GM23338 (cell line): ENCODE measurements at regions not wholly inside any gene's neighbourhood (a gene's known extent, or its start where the extent isn't known, plus 50 kb on each side); places are given as distances from the start of the nearest gene placed in this dataset.

Experiments
- ATAC-seq: fragments of 200-7000 bp; cut with Tn5 transposase; 3 replicates; pipeline ENCODE4 v1.9.1; 2020
- DNase-seq: peaks from one replicate; pipeline ENCODE4 v3.0.0-alpha.2; 2015; ENCODE audit warnings: low spot score
- H2AFZ ChIP-seq: fragments of 200-600 bp; sonication (generic); 2 replicates; pipeline ENCODE4 v1.8.0; 2016; ENCODE audit warnings: antibody characterized with exemption, mild to moderate bottlenecking, moderate library complexity
- H3F3A ChIP-seq: fragments of 200-600 bp; sonication (generic); replicated peaks from 2 replicates; pipeline ENCODE4 v1.8.0; 2017; ENCODE audit warnings: antibody characterized with exemption, mixed run types, low read depth
- H3K27ac ChIP-seq: fragments of 200-600 bp; sonication (generic); 2 replicates; pipeline ENCODE4 v1.6.1; 2016; ENCODE audit warnings: low read depth
- H3K27me3 ChIP-seq: fragments of 200-600 bp; sonication (generic); 2 replicates; pipeline ENCODE4 v1.8.0; 2016; ENCODE audit warnings: mild to moderate bottlenecking, mixed run types, moderate library complexity; ENCODE audit not compliant: insufficient read depth
- H3K36me3 ChIP-seq: fragments of 200-600 bp; sonication (generic); 2 replicates; pipeline ENCODE4 v1.8.0; 2016; ENCODE audit warnings: mild to moderate bottlenecking; ENCODE audit not compliant: insufficient read depth
- H3K4me1 ChIP-seq: fragments of 200-600 bp; sonication (generic); 2 replicates; pipeline ENCODE4 v1.8.0; 2016; ENCODE audit warnings: mild to moderate bottlenecking, moderate library complexity; ENCODE audit not compliant: insufficient read depth
- H3K4me2 ChIP-seq: fragments of 200-600 bp; sonication (generic); 2 replicates; pipeline ENCODE4 v1.7.1; 2017; ENCODE audit warnings: mixed run types
- H3K4me3 ChIP-seq: fragments of 200-600 bp; sonication (generic); 2 replicates; pipeline ENCODE4 v1.6.1; 2016; ENCODE audit warnings: mixed run types
- H3K79me2 ChIP-seq: fragments of 200-600 bp; sonication (generic); replicated peaks from 2 replicates; pipeline ENCODE4 v1.8.0; 2017; ENCODE audit warnings: mild to moderate bottlenecking; ENCODE audit not compliant: insufficient read depth
- H3K9me2 ChIP-seq: fragments of 200-600 bp; sonication (generic); 2 replicates; pipeline ENCODE4 v1.8.0; 2017; ENCODE audit not compliant: insufficient read depth
- H4K20me1 ChIP-seq: fragments of 200-600 bp; sonication (generic); replicated peaks from 2 replicates; pipeline ENCODE4 v1.8.0; 2017; ENCODE audit warnings: mild to moderate bottlenecking; ENCODE audit not compliant: insufficient read depth
- H3K27ac Mint-ChIP-seq: 2 replicates; pipeline ENCODE4 v1.8.0; 2020; ENCODE audit warnings: inconsistent platforms, mild to moderate bottlenecking, moderate library complexity, mixed read lengths
- H3K27me3 Mint-ChIP-seq: 3 replicates; pipeline ENCODE4 v1.8.0; 2022; ENCODE audit warnings: low read depth, mild to moderate bottlenecking, moderate library complexity, mixed read lengths, inconsistent platforms; ENCODE audit not compliant: insufficient read depth, poor library complexity
- H3K36me3 Mint-ChIP-seq: 3 replicates; pipeline ENCODE4 v1.8.0; 2021; ENCODE audit warnings: low read depth, mild to moderate bottlenecking, inconsistent platforms, moderate library complexity, mixed read lengths
- H3K4me1 Mint-ChIP-seq: 3 replicates; pipeline ENCODE4 v1.8.0; 2020; ENCODE audit warnings: mild to moderate bottlenecking, inconsistent platforms, mixed read lengths
- H3K4me3 Mint-ChIP-seq: 3 replicates; pipeline ENCODE4 v1.8.0; 2021; ENCODE audit warnings: moderate library complexity, mild to moderate bottlenecking, inconsistent platforms, mixed read lengths
- H3K9me3 Mint-ChIP-seq: 3 replicates; pipeline ENCODE4 v1.8.0; 2020; ENCODE audit warnings: moderate library complexity, mild to moderate bottlenecking, inconsistent platforms, mixed read lengths
- CREB1 ChIP-seq: fragments of 250-450 bp; sonication (Bioruptor Pico); IDR thresholded peaks from 2 replicates; pipeline ENCODE4 v1.5.0; 2020; ENCODE audit warnings: low read depth, mild to moderate bottlenecking, moderate library complexity
- EZH2 ChIP-seq: fragments of 200-600 bp; sonication (generic); IDR thresholded peaks from one replicate; pipeline ENCODE4 v1.8.0; 2017; ENCODE audit warnings: antibody characterized with exemption, mild to moderate bottlenecking, low read depth; ENCODE audit not compliant: unreplicated experiment
- EZH2phosphoT487 ChIP-seq: fragments of 200-600 bp; sonication (generic); IDR thresholded peaks from one replicate; pipeline ENCODE4 v1.8.1; 2018; ENCODE audit warnings: antibody characterized with exemption; ENCODE audit not compliant: unreplicated experiment
- JUNB ChIP-seq: IDR thresholded peaks from one replicate; pipeline ENCODE4 v1.6.1; 2016; ENCODE audit warnings: antibody characterized with exemption; ENCODE audit not compliant: unreplicated experiment
- NANOG ChIP-seq: IDR thresholded peaks from 2 replicates; pipeline ENCODE4 v1.6.1; 2016; ENCODE audit warnings: antibody characterized with exemption, borderline replicate concordance
- POLR2AphosphoS5 ChIP-seq: IDR thresholded peaks from 2 replicates; pipeline ENCODE4 v1.6.1; 2016; ENCODE audit warnings: antibody characterized with exemption, low read depth
- STAT1 ChIP-seq: IDR thresholded peaks from one replicate; pipeline ENCODE4 v1.6.1; 2016; ENCODE audit warnings: antibody characterized with exemption; ENCODE audit not compliant: unreplicated experiment
- ZNF114 ChIP-seq: fragments of 250-450 bp; sonication (Bioruptor Pico); IDR thresholded peaks from 2 replicates; pipeline ENCODE4 v1.5.0; 2020; ENCODE audit warnings: mild to moderate bottlenecking, moderate library complexity
- ZNF331 ChIP-seq: fragments of 250-450 bp; sonication (Bioruptor Pico); IDR thresholded peaks from 2 replicates; pipeline ENCODE4 v1.5.0; 2020; ENCODE audit warnings: low read depth, mild to moderate bottlenecking, moderate library complexity
- ZNF462 ChIP-seq: fragments of 250-450 bp; sonication (Bioruptor Pico); IDR thresholded peaks from 2 replicates; pipeline ENCODE4 v1.5.0; 2020; ENCODE audit warnings: mild to moderate bottlenecking, moderate library complexity
- TF ChIP-seq, protein P1 (sequence below): IDR thresholded peaks from 2 replicates; pipeline ENCODE4 v1.6.1; 2016; ENCODE audit warnings: antibody characterized with exemption
- TF ChIP-seq, protein P2 (sequence below): IDR thresholded peaks from one replicate; pipeline ENCODE4 v1.6.1; 2018; ENCODE audit warnings: antibody characterized with exemption; ENCODE audit not compliant: unreplicated experiment
- TF ChIP-seq, protein P3 (sequence below), 2 experiments: fragments of 200-600 bp in 1 of 2; sonication (generic) in 1 of 2; conservative IDR thresholded peaks; 2 replicates each; pipeline versions ENCODE4 v1.5.1 to v1.6.1; 2016 to 2017; ENCODE audit warnings: antibody characterized with exemption in 2 of 2, low read depth in 2 of 2, mild to moderate bottlenecking in 2 of 2, moderate library complexity in 1 of 2

DNA sequence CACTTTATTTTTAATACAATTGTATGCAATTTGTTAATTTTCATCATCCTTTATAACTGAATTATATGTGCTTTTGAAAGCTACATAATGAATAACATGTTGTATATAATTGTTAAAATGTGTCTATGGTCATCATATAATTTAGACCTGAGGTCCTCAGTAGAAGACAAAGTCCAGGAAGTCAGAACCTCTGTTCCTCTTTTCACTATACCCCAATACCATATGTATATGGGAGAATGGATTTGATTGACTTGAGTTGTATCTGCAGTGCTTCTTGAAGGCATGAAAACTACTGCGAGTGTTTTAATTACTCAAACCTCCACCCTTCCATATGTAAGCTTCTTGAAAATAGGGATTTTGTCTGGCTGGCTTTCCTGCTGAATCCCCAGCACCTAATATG lies 140.7 kb upstream of the NEDD9 start:
- Histone ChIP-seq H3K4me3 (no peak overlapping the region), H3K9me2 (peaks cover 4% of the 10 kb centered on the region; the same call in 1 of the 2 replicates), H3K79me2 (no peaks in the 10 kb centered on the region), H2AFZ (no peak overlapping the region), H3K4me2 (no peak overlapping the region), H3F3A (no peaks in the 10 kb centered on the region), H3K4me1 (0 out of 2 replicates have a peak, but pooled peaks cover 4% of the 10 kb centered on the region), H3K36me3 (no peaks in the 10 kb centered on the region), H3K27me3 (no peaks in the 10 kb centered on the region), H3K27ac (no peak overlapping the region), H4K20me1 (no peaks in the 10 kb centered on the region)
- peaks cover 3% of the 10 kb centered on the region for H3K4me1 Mint-ChIP-seq
- TF ChIP-seq JUNB (no peak), STAT1 (no peak), ZNF331 (CRISPR knock-in tag) (no peak), NANOG (no peak), ZNF114 (CRISPR knock-in tag) (no peak), EZH2 (no peak), POLR2AphosphoS5 (no peak), EZH2phosphoT487 (no peak), ZNF462 (CRISPR knock-in tag) (no peak), CREB1 (CRISPR knock-in tag) (no peak)
- TF ChIP-seq, protein P1, sequence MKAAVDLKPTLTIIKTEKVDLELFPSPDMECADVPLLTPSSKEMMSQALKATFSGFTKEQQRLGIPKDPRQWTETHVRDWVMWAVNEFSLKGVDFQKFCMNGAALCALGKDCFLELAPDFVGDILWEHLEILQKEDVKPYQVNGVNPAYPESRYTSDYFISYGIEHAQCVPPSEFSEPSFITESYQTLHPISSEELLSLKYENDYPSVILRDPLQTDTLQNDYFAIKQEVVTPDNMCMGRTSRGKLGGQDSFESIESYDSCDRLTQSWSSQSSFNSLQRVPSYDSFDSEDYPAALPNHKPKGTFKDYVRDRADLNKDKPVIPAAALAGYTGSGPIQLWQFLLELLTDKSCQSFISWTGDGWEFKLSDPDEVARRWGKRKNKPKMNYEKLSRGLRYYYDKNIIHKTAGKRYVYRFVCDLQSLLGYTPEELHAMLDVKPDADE, result no peak
- TF ChIP-seq, protein P2, sequence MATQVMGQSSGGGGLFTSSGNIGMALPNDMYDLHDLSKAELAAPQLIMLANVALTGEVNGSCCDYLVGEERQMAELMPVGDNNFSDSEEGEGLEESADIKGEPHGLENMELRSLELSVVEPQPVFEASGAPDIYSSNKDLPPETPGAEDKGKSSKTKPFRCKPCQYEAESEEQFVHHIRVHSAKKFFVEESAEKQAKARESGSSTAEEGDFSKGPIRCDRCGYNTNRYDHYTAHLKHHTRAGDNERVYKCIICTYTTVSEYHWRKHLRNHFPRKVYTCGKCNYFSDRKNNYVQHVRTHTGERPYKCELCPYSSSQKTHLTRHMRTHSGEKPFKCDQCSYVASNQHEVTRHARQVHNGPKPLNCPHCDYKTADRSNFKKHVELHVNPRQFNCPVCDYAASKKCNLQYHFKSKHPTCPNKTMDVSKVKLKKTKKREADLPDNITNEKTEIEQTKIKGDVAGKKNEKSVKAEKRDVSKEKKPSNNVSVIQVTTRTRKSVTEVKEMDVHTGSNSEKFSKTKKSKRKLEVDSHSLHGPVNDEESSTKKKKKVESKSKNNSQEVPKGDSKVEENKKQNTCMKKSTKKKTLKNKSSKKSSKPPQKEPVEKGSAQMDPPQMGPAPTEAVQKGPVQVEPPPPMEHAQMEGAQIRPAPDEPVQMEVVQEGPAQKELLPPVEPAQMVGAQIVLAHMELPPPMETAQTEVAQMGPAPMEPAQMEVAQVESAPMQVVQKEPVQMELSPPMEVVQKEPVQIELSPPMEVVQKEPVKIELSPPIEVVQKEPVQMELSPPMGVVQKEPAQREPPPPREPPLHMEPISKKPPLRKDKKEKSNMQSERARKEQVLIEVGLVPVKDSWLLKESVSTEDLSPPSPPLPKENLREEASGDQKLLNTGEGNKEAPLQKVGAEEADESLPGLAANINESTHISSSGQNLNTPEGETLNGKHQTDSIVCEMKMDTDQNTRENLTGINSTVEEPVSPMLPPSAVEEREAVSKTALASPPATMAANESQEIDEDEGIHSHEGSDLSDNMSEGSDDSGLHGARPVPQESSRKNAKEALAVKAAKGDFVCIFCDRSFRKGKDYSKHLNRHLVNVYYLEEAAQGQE, result no peak
- TF ChIP-seq, protein P3, sequence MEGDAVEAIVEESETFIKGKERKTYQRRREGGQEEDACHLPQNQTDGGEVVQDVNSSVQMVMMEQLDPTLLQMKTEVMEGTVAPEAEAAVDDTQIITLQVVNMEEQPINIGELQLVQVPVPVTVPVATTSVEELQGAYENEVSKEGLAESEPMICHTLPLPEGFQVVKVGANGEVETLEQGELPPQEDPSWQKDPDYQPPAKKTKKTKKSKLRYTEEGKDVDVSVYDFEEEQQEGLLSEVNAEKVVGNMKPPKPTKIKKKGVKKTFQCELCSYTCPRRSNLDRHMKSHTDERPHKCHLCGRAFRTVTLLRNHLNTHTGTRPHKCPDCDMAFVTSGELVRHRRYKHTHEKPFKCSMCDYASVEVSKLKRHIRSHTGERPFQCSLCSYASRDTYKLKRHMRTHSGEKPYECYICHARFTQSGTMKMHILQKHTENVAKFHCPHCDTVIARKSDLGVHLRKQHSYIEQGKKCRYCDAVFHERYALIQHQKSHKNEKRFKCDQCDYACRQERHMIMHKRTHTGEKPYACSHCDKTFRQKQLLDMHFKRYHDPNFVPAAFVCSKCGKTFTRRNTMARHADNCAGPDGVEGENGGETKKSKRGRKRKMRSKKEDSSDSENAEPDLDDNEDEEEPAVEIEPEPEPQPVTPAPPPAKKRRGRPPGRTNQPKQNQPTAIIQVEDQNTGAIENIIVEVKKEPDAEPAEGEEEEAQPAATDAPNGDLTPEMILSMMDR (conservative IDR thresholded peaks at IDR 0.05; ENCODE audit: low read depth in 2 of 2), result no peak
- no peak overlapping the region for H3K4me3 Mint-ChIP-seq
- no peak overlapping the region for H3K27ac Mint-ChIP-seq
- peaks cover 1% of the 10 kb centered on the region for H3K27me3 Mint-ChIP-seq
- ATAC-seq (no peak), DNase-seq (no peak)
- H3K36me3 Mint-ChIP-seq, result peaks cover 9% of the 10 kb centered on the region; the same call in 2 of the 3 replicates
- H3K9me3 Mint-ChIP-seq, result peaks cover 11% of the 10 kb centered on the region
